ENCODE measurements at regions not wholly inside any gene's neighbourhood (a gene's known extent, or its start where the extent isn't known, plus 50 kb on each side); places are given as distances from the start of the nearest gene placed in this dataset.

DNA sequence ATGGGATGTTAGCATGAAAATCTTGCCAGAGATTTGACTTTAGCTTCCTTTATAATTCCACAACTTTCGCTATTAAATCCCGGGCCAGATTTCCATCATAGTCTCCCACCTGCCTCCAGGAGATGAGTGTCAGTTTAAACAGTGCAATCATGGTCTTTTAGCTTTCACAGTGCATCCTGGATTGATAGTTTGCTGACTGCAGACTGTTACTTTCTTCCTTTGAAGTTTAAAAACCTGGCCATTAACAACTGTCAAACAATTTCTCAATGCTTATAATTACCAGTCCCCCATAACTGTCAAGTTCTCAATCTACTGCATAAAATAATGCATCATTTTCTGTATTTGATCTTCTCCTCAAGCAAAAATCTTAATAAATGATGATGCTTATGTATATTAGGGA, 108.4 kb upstream of the FSTL5 start:
- Histone ChIP-seq H3K9me3 (ENCODE audit: low read depth) (no peaks in the 10 kb centered on the region), H3F3A (ENCODE audit: insufficient read depth) (no peaks in the 10 kb centered on the region), H3K4me3 (no peak overlapping the region), H3K9ac (no peak overlapping the region), H3K79me2 (ENCODE audit: insufficient read depth) (no peaks in the 10 kb centered on the region), H4K20me1 (ENCODE audit: insufficient read depth) (no peaks in the 10 kb centered on the region), H2AFZ (no peak overlapping the region), H3K4me2 (ENCODE audit: unreplicated experiment) (no peak overlapping the region), H3K9me2 (ENCODE audit: insufficient read depth) (no peaks in the 10 kb centered on the region), H3K36me3 (ENCODE audit: low read depth) (no peaks in the 10 kb centered on the region), H3K27ac (no peak overlapping the region), H3K27me3 (replicated peaks; ENCODE audit: insufficient read depth) (no peaks in the 10 kb centered on the region), H3K4me1 (ENCODE audit: insufficient read depth) (no peaks in the 10 kb centered on the region)
- no peak for DNase-seq
- WGBS, 2 experiments (ENCODE audit: low coverage in 1 of 2, low lambda C conversion rate in 2 of 2, missing lambda C conversion rate in 2 of 2) = 49 to 53% methylated on average over 2 of the region's 2 CpGs
- in situ Hi-C loops (cut with MboI) = no loop called here
- no peak for TF ChIP-seq EZH2phosphoT487 (IDR thresholded peaks at IDR 0.05; ENCODE audit: insufficient read depth, low read depth)
- TF ChIP-seq EZH2 (IDR thresholded peaks at IDR 0.05; ENCODE audit: insufficient read depth, poor library complexity, severe bottlenecking) = no peak

DNA sequence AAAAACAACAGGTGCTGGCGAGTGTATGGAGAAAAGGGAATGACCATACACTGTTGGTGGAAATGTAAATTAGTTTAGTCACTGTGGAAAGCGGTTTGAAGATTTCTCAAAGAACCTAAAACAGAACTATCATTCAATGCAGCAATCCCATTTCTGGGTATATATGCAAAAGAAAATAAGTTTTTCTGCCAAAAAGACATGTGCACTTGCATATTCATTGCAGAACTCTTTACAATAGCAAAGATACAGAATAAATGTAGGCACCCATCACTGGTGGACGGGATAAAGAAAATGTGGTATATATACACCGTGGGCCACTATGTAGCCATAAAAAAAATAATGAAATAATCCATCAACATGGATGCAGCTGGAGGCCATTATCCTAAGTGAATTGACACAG, 105.1 kb upstream of the FSTL5 start:
- no peaks in the 10 kb centered on the region for H3K9me2 ChIP-seq (ENCODE audit: insufficient read depth)
- H3K9me3 ChIP-seq (ENCODE audit: low read depth) = no peaks in the 10 kb centered on the region
- no peaks in the 10 kb centered on the region for H3K79me2 ChIP-seq (ENCODE audit: insufficient read depth)
- no peak overlapping the region for H2AFZ ChIP-seq
- in situ Hi-C loops (cut with MboI) = no loop called here
- no peak for TF ChIP-seq EZH2 (IDR thresholded peaks at IDR 0.05; ENCODE audit: insufficient read depth, poor library complexity, severe bottlenecking)
- no peak for TF ChIP-seq EZH2phosphoT487 (IDR thresholded peaks at IDR 0.05; ENCODE audit: insufficient read depth, low read depth)
- H3K4me2 ChIP-seq (ENCODE audit: unreplicated experiment) = no peak overlapping the region
- H3F3A ChIP-seq (ENCODE audit: insufficient read depth) = no peaks in the 10 kb centered on the region
- no peak overlapping the region for H3K9ac ChIP-seq
- no peak overlapping the region for H3K27ac ChIP-seq
- no peak for DNase-seq
- WGBS, 2 experiments (ENCODE audit: low coverage in 1 of 2, low lambda C conversion rate in 2 of 2, missing lambda C conversion rate in 2 of 2) = 15 to 16% methylated on average over 4 of the region's 4 CpGs
- H3K36me3 ChIP-seq (ENCODE audit: low read depth) = no peaks in the 10 kb centered on the region
- no peaks in the 10 kb centered on the region for H4K20me1 ChIP-seq (ENCODE audit: insufficient read depth)
- no peak overlapping the region for H3K4me3 ChIP-seq
- H3K4me1 ChIP-seq (ENCODE audit: insufficient read depth) = no peaks in the 10 kb centered on the region
- H3K27me3 ChIP-seq (replicated peaks; ENCODE audit: insufficient read depth) = no peaks in the 10 kb centered on the region

DNA sequence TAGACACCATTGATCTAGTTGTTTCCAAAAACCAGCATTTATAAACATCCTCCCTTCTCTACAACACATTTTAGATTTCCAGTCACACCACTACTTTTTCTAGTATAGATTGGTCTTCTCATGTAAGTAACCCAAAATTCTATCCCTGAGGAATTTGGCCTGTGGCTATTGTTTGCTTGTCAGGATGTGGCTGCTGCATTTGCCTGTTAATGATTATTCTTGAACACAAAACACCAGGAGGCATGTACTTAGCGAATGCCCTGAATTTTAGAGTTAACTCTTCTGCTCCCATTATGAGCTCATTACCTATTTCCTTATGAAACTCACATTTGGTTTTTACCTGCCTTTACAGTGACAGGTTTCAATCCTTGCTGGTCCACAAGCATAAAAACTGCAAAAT, 102.0 kb upstream of the FSTL5 start:
- no peak overlapping the region for H3K4me3 ChIP-seq
- TF ChIP-seq EZH2phosphoT487 (IDR thresholded peaks at IDR 0.05; ENCODE audit: insufficient read depth, low read depth) (no peak), EZH2 (IDR thresholded peaks at IDR 0.05; ENCODE audit: insufficient read depth, poor library complexity, severe bottlenecking) (no peak)
- no peak overlapping the region for H3K9ac ChIP-seq
- H4K20me1 ChIP-seq (ENCODE audit: insufficient read depth) = no peaks in the 10 kb centered on the region
- H3K27me3 ChIP-seq (replicated peaks; ENCODE audit: insufficient read depth) = no peaks in the 10 kb centered on the region
- 0 to 5% methylated on average over 1 of the region's 1 CpG for WGBS, 2 experiments (ENCODE audit: low coverage in 1 of 2, low lambda C conversion rate in 2 of 2, missing lambda C conversion rate in 2 of 2)
- in situ Hi-C loops (cut with MboI) = no loop called here
- no peaks in the 10 kb centered on the region for H3K9me3 ChIP-seq (ENCODE audit: low read depth)
- H3F3A ChIP-seq (ENCODE audit: insufficient read depth) = no peaks in the 10 kb centered on the region
- no peak overlapping the region for H2AFZ ChIP-seq
- H3K27ac ChIP-seq = no peak overlapping the region
- H3K9me2 ChIP-seq (ENCODE audit: insufficient read depth) = no peaks in the 10 kb centered on the region
- no peaks in the 10 kb centered on the region for H3K4me1 ChIP-seq (ENCODE audit: insufficient read depth)
- DNase-seq = no peak
- H3K79me2 ChIP-seq (ENCODE audit: insufficient read depth) = no peaks in the 10 kb centered on the region
- H3K4me2 ChIP-seq (ENCODE audit: unreplicated experiment) = no peak overlapping the region
- no peaks in the 10 kb centered on the region for H3K36me3 ChIP-seq (ENCODE audit: low read depth)

DNA sequence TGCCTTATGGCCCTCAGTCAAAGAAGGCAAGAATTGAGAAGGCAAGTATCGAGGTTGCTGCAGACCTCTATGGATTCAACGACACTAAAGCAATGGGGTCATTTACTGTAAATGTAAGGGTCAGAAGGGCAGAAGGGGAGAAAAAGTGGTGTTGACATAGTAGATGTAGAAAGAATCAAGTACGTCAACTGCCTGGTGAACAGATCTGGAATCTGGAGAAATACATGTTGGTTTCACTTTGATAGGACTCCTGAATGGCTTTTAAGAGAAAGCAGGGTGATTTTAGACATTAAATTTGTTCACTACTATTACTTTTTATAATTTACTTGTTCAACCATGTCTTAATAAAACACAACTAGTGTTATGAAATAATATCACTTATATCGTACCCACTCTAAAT, 81.3 kb upstream of the FSTL5 start:
- DNase-seq = no peak
- H2AFZ ChIP-seq = no peak overlapping the region

DNA sequence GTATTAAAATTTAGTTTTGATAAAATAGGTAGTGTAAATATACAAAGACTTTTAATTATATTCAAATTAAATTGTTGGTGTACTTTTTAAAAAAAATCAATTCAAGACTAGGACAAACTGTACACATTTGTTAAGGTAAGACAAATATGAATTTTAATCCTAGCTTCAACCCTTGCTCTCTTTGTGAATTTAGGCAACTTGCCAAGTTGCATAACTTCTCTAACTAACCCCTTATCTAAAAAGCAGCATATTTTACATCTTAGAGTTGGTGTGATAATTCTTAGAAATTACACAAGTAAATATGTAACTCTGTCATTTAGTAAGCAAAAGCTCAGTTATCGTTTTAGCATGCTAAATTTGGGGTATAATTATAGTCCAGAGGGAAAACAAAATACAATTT, 78.1 kb upstream of the FSTL5 start:
- in situ Hi-C loops (cut with MboI) = no loop called here
- no peaks in the 10 kb centered on the region for H3K79me2 ChIP-seq (ENCODE audit: insufficient read depth)
- WGBS, 2 experiments (ENCODE audit: low coverage in 1 of 2, low lambda C conversion rate in 2 of 2, missing lambda C conversion rate in 2 of 2) = 2 to 9% methylated on average over 1 of the region's 1 CpG
- peaks cover 4% of the 10 kb centered on the region for H3K9me3 ChIP-seq (ENCODE audit: low read depth)
- no peak for TF ChIP-seq EZH2 (IDR thresholded peaks at IDR 0.05; ENCODE audit: insufficient read depth, poor library complexity, severe bottlenecking)
- TF ChIP-seq EZH2phosphoT487 (IDR thresholded peaks at IDR 0.05; ENCODE audit: insufficient read depth, low read depth) = no peak
- H3K4me1 ChIP-seq (ENCODE audit: insufficient read depth) = no peaks in the 10 kb centered on the region
- no peak overlapping the region for H3K4me2 ChIP-seq (ENCODE audit: unreplicated experiment)
- H3K9ac ChIP-seq = no peak overlapping the region
- no peak overlapping the region for H3K27ac ChIP-seq
- H3K4me3 ChIP-seq = no peak overlapping the region
- H3K27me3 ChIP-seq (replicated peaks; ENCODE audit: insufficient read depth) = no peaks in the 10 kb centered on the region
- no peaks in the 10 kb centered on the region for H4K20me1 ChIP-seq (ENCODE audit: insufficient read depth)
- H3K9me2 ChIP-seq (ENCODE audit: insufficient read depth) = no peaks in the 10 kb centered on the region
- no peaks in the 10 kb centered on the region for H3F3A ChIP-seq (ENCODE audit: insufficient read depth)
- no peak for DNase-seq
- H2AFZ ChIP-seq = no peak overlapping the region
- no peaks in the 10 kb centered on the region for H3K36me3 ChIP-seq (ENCODE audit: low read depth)

More for the DNA sequence above, 81.3 kb upstream of the FSTL5 start:
- no peaks in the 10 kb centered on the region for H3K36me3 ChIP-seq (ENCODE audit: low read depth)
- peaks cover 1% of the 10 kb centered on the region for H3K9me3 ChIP-seq (ENCODE audit: low read depth)
- H3K9me2 ChIP-seq (ENCODE audit: insufficient read depth) = no peaks in the 10 kb centered on the region
- 17 to 25% methylated on average over 4 of the region's 4 CpGs for WGBS, 2 experiments (ENCODE audit: low coverage in 1 of 2, low lambda C conversion rate in 2 of 2, missing lambda C conversion rate in 2 of 2)
- no peak overlapping the region for H3K27ac ChIP-seq
- H3K4me2 ChIP-seq (ENCODE audit: unreplicated experiment) = no peak overlapping the region
- no peak overlapping the region for H3K9ac ChIP-seq
- H3K4me1 ChIP-seq (ENCODE audit: insufficient read depth) = no peaks in the 10 kb centered on the region
- in situ Hi-C loops (cut with MboI) = no loop called here
- no peaks in the 10 kb centered on the region for H4K20me1 ChIP-seq (ENCODE audit: insufficient read depth)
- TF ChIP-seq EZH2phosphoT487 (IDR thresholded peaks at IDR 0.05; ENCODE audit: insufficient read depth, low read depth) (no peak), EZH2 (IDR thresholded peaks at IDR 0.05; ENCODE audit: insufficient read depth, poor library complexity, severe bottlenecking) (no peak)
- no peaks in the 10 kb centered on the region for H3K79me2 ChIP-seq (ENCODE audit: insufficient read depth)
- no peaks in the 10 kb centered on the region for H3F3A ChIP-seq (ENCODE audit: insufficient read depth)
- H3K27me3 ChIP-seq (replicated peaks; ENCODE audit: insufficient read depth) = no peaks in the 10 kb centered on the region
- H3K4me3 ChIP-seq = no peak overlapping the region
